ENCODE measurements at regions not wholly inside any gene's neighbourhood (a gene's known extent, or its start where the extent isn't known, plus 50 kb on each side); places are given as distances from the start of the nearest gene placed in this dataset.

GRCh38 chr15:26129852-26130251 lies 266.7 kb upstream of the ATP10A start:
- WGBS (ENCODE audit: insufficient coverage) = no CpG with 5 or more reads among the region's 5 CpGs
- H3K4me2 ChIP-seq (replicated peaks; ENCODE audit: low read depth, low read length, poor library complexity, severe bottlenecking) = no peak overlapping the region

GRCh38 chr15:26128611-26129140 lies 265.5 kb upstream of the ATP10A start:
- Mint-ChIP-seq H3K27ac (no peak overlapping the region), H3K9me3 (ENCODE audit: insufficient read depth) (no peaks in the 10 kb centered on the region), H3K27me3 (no peaks in the 10 kb centered on the region), H3K4me1 (no peaks in the 10 kb centered on the region), H3K4me3 (no peak overlapping the region)
- ATAC-seq (ENCODE audit: low read depth) (no peak), DNase-seq (no peak)
- POLR2A ChIA-PET = no interaction called here
- H3K79me2 ChIP-seq (ENCODE audit: control insufficient read depth, insufficient read depth, low read length) = no peaks in the 10 kb centered on the region
- H3K4me1 ChIP-seq (ENCODE audit: control insufficient read depth in 2 of 2, insufficient read depth in 2 of 2, low read length in 2 of 2) = no peaks in the 10 kb centered on the region
- H3K27ac ChIP-seq (ENCODE audit: low read length in 2 of 2) = no peak overlapping the region
- no peak overlapping the region for H2AFZ ChIP-seq (ENCODE audit: insufficient read depth, low read depth, low read length, poor library complexity, severe bottlenecking)
- no peaks in the 10 kb centered on the region for H3K36me3 ChIP-seq (replicated peaks in 1 of 2; ENCODE audit: control extremely low read depth in 1 of 2, control insufficient read depth in 1 of 2, extremely low read depth in 1 of 2, insufficient read depth in 2 of 2, low read length in 1 of 2)
- no peak overlapping the region for H3K4me3 ChIP-seq (ENCODE audit: control extremely low read depth in 1 of 5, extremely low read depth in 1 of 5, insufficient read depth in 1 of 5, low read depth in 2 of 5, low read length in 4 of 5)
- H3K4me2 ChIP-seq (replicated peaks; ENCODE audit: low read depth, low read length, poor library complexity, severe bottlenecking) = no peak overlapping the region
- H3K27me3 ChIP-seq (replicated peaks in 1 of 4; ENCODE audit: control extremely low read depth in 1 of 4, control insufficient read depth in 3 of 4, insufficient read depth in 4 of 4, low read length in 3 of 4) = peaks cover 0 to 7% (median 2%) of the 10 kb centered on the region in 4 experiments
- CTCF ChIA-PET = no interaction called here
- intact Hi-C loops (cut with micrococcal nuclease) = no loop called here
- H4K20me1 ChIP-seq (ENCODE audit: control insufficient read depth, insufficient read depth, low read length, poor library complexity, severe bottlenecking) = no peaks in the 10 kb centered on the region
- TF ChIP-seq EZH2 (IDR thresholded peaks at IDR 0.05; ENCODE audit: borderline replicate concordance, insufficient read depth, low read depth, low read length, poor library complexity, severe bottlenecking) (no peak), CTCF (IDR thresholded peaks at IDR 0.05) (no peak)
- no peaks in the 10 kb centered on the region for H3K9me3 ChIP-seq (ENCODE audit: control extremely low read depth in 1 of 3, control insufficient read depth in 2 of 3, insufficient read depth in 1 of 3, low read length in 2 of 3)
- 87% methylated on average over 2 of the region's 7 CpGs for WGBS (ENCODE audit: insufficient coverage)
- H3K9ac ChIP-seq (ENCODE audit: low read length) = no peak overlapping the region

More at GRCh38 chr15:26129852-26130251, 266.7 kb upstream of the ATP10A start:
- Histone ChIP-seq H3K4me3 (ENCODE audit: control extremely low read depth in 1 of 5, extremely low read depth in 1 of 5, insufficient read depth in 1 of 5, low read depth in 2 of 5, low read length in 4 of 5) (no peak overlapping the region), H3K27me3 (replicated peaks in 1 of 4; ENCODE audit: control extremely low read depth in 1 of 4, control insufficient read depth in 3 of 4, insufficient read depth in 4 of 4, low read length in 3 of 4) (peaks cover 0 to 7% (median 2%) of the 10 kb centered on the region in 4 experiments), H3K79me2 (ENCODE audit: control insufficient read depth, insufficient read depth, low read length) (no peaks in the 10 kb centered on the region), H2AFZ (ENCODE audit: insufficient read depth, low read depth, low read length, poor library complexity, severe bottlenecking) (no peak overlapping the region), H3K9me3 (ENCODE audit: control extremely low read depth in 1 of 3, control insufficient read depth in 2 of 3, insufficient read depth in 1 of 3, low read length in 2 of 3) (no peaks in the 10 kb centered on the region), H4K20me1 (ENCODE audit: control insufficient read depth, insufficient read depth, low read length, poor library complexity, severe bottlenecking) (no peaks in the 10 kb centered on the region), H3K36me3 (replicated peaks in 1 of 2; ENCODE audit: control extremely low read depth in 1 of 2, control insufficient read depth in 1 of 2, extremely low read depth in 1 of 2, insufficient read depth in 2 of 2, low read length in 1 of 2) (no peaks in the 10 kb centered on the region), H3K9ac (ENCODE audit: low read length) (no peak overlapping the region), H3K4me1 (ENCODE audit: control insufficient read depth in 2 of 2, insufficient read depth in 2 of 2, low read length in 2 of 2) (no peaks in the 10 kb centered on the region), H3K27ac (ENCODE audit: low read length in 2 of 2) (no peak overlapping the region)
- POLR2A ChIA-PET = no interaction called here
- ATAC-seq (ENCODE audit: low read depth) (no peak), DNase-seq (no peak)
- Mint-ChIP-seq H3K27ac (no peak overlapping the region), H3K27me3 (peaks cover 3% of the 10 kb centered on the region), H3K4me1 (no peaks in the 10 kb centered on the region), H3K4me3 (no peak overlapping the region), H3K9me3 (ENCODE audit: insufficient read depth) (no peaks in the 10 kb centered on the region)
- CTCF ChIA-PET = no interaction called here
- intact Hi-C loops (cut with micrococcal nuclease) = no loop called here
- TF ChIP-seq EZH2 (IDR thresholded peaks at IDR 0.05; ENCODE audit: borderline replicate concordance, insufficient read depth, low read depth, low read length, poor library complexity, severe bottlenecking) (no peak), CTCF (IDR thresholded peaks at IDR 0.05) (no peak)
